ENCODE measurements at regions not wholly inside any gene's neighbourhood (a gene's known extent, or its start where the extent isn't known, plus 50 kb on each side); places are given as distances from the start of the nearest gene placed in this dataset.
"Not testable (repeated sequence)": the region's sequence is repeated elsewhere in the genome, so short reads cannot be mapped to it uniquely, and the experiment has no call there.

- H3K27ac ChIP-seq, result no peak overlapping the region
- no peak for TF ChIP-seq CTCF (conservative IDR thresholded peaks at IDR 0.05)
Measured at GRCh38 chr5:165026971-165027370, 1521.6 kb downstream of the MAT2B start.

- peak overlapping the region; percentile 46; the same call in 1 of the 2 replicates for H3K27ac ChIP-seq
- TF ChIP-seq CTCF (conservative IDR thresholded peaks at IDR 0.05), result no peak
Measured at GRCh38 chr5:165028356-165028755, 1522.9 kb downstream of the MAT2B start.

GRCh38 chr5:165029099-165029870 is 1523.9 kb downstream of the MAT2B start:
- H3K27ac ChIP-seq, result peak overlapping the region; percentile 23; the same call in 1 of the 2 replicates
- TF ChIP-seq CTCF (conservative IDR thresholded peaks at IDR 0.05), result 0 out of 2 replicates have a peak, but pooled peaks have one; percentile 34

GRCh38 chr5:165030971-165031370 is 1525.6 kb downstream of the MAT2B start:
- no peak overlapping the region for H3K27ac ChIP-seq
- no peak for TF ChIP-seq CTCF (conservative IDR thresholded peaks at IDR 0.05)

GRCh38 chr5:165031371-165031770 is 1526.0 kb downstream of the MAT2B start:
- no peak overlapping the region for H3K27ac ChIP-seq
- TF ChIP-seq CTCF (conservative IDR thresholded peaks at IDR 0.05), result no peak

- no peak for TF ChIP-seq CTCF (conservative IDR thresholded peaks at IDR 0.05)
- H3K27ac ChIP-seq, result no peak overlapping the region
Measured at GRCh38 chr5:165035520-165035919, 1530.1 kb downstream of the MAT2B start.

- no peak overlapping the region for H3K27ac ChIP-seq
- no peak for TF ChIP-seq CTCF (conservative IDR thresholded peaks at IDR 0.05)
Measured at GRCh38 chr5:165039748-165040147, 1534.3 kb downstream of the MAT2B start.

GRCh38 chr5:165045941-165046340 is 1540.5 kb downstream of the MAT2B start:
- H3K27ac ChIP-seq, result not testable (repeated sequence)
